Coronary artery (tissue), 2 donors: ENCODE measurements at regions not wholly inside any gene's neighbourhood (a gene's known extent, or its start where the extent isn't known, plus 50 kb on each side); places are given as distances from the start of the nearest gene placed in this dataset.
"Not testable (repeated sequence)": the region's sequence is repeated elsewhere in the genome, so short reads cannot be mapped to it uniquely, and the experiment has no call there.

ENCODE experiments used
- DNase-seq: peaks from one replicate; pipeline ENCODE4 v3.0.0-alpha.2; 2017; ENCODE audit warnings: low spot score
- H3K27ac ChIP-seq, 2 donors: fragments of 200-600 bp; sonication (generic); one replicate each; pipeline ENCODE4 v1.5.1; 2016 to 2019
- H3K4me3 ChIP-seq: fragments of 200-600 bp; sonication (generic); 2 replicates; pipeline ENCODE4 v1.5.1; 2016; ENCODE audit warnings: mild to moderate bottlenecking, moderate library complexity
- CTCF ChIP-seq: fragments of 200-600 bp; sonication (generic); IDR thresholded peaks from one replicate; pipeline ENCODE4 v1.5.1; 2019; ENCODE audit warnings: antibody characterized with exemption

GRCh38 chr7:65804887-65805286 is 68.0 kb upstream of the VKORC1L1 start:
- no peak for DNase-seq

GRCh38 chr7:65807067-65807466 is 65.8 kb upstream of the VKORC1L1 start:
- not testable (repeated sequence) for DNase-seq

More at GRCh38 chr7:65804887-65805286, 68.0 kb upstream of the VKORC1L1 start:
- no peak overlapping the region for H3K4me3 ChIP-seq
- no peak overlapping the region for H3K27ac ChIP-seq
- no peak for TF ChIP-seq CTCF

GRCh38 chr7:65809259-65809981 is 63.5 kb upstream of the VKORC1L1 start:
- no peak overlapping the region for H3K27ac ChIP-seq
- no peak overlapping the region for H3K4me3 ChIP-seq
- no peak for TF ChIP-seq CTCF
- no peak for DNase-seq

More at GRCh38 chr7:65807067-65807466, 65.8 kb upstream of the VKORC1L1 start:
- not testable (repeated sequence) for H3K4me3 ChIP-seq, H3K27ac ChIP-seq

- Histone ChIP-seq H3K4me3 (no peak overlapping the region), H3K27ac (no peak overlapping the region)
- TF ChIP-seq CTCF = no peak
- no peak for DNase-seq
These were observed 62.9 kb upstream of the VKORC1L1 start for GRCh38 chr7:65809982-65810288.

- TF ChIP-seq CTCF = no peak
- DNase-seq = no peak
- no peak overlapping the region for H3K27ac ChIP-seq
- H3K4me3 ChIP-seq = no peak overlapping the region
These were observed 60.6 kb upstream of the VKORC1L1 start for GRCh38 chr7:65812281-65812680.

- not testable (repeated sequence) for H3K4me3 ChIP-seq, DNase-seq
These were observed 58.2 kb upstream of the VKORC1L1 start for GRCh38 chr7:65814556-65815167.

GRCh38 chr7:65820287-65820950 is 52.5 kb upstream of the VKORC1L1 start:
- TF ChIP-seq CTCF = no peak
- H3K4me3 ChIP-seq = no peak overlapping the region
- no peak for DNase-seq
- no peak overlapping the region for H3K27ac ChIP-seq

More at GRCh38 chr7:65814556-65815167, 58.2 kb upstream of the VKORC1L1 start:
- not testable (repeated sequence) for H3K27ac ChIP-seq
